ELF-1 (cell line): ENCODE measurements at regions not wholly inside any gene's neighbourhood (a gene's known extent, or its start where the extent isn't known, plus 50 kb on each side); places are given as distances from the start of the nearest gene placed in this dataset.
"Not testable (repeated sequence)": the region's sequence is repeated elsewhere in the genome, so short reads cannot be mapped to it uniquely, and the experiment has no call there.

Experiments used
- DNase-seq: peaks from one replicate; pipeline ENCODE4 v3.0.0-alpha.2; 2016; ENCODE audit warnings: low read depth, low spot score

- no peak for DNase-seq
Observed at GRCh38 chr7:51455948-51456347, 139.3 kb upstream of the COBL start.

GRCh38 chr7:51455513-51455912 lies 138.9 kb upstream of the COBL start:
- DNase-seq: no peak

- no peak for DNase-seq
Observed at GRCh38 chr7:51455086-51455485, 138.5 kb upstream of the COBL start.

- no peak for DNase-seq
Observed at GRCh38 chr7:51452694-51453093, 136.1 kb upstream of the COBL start.

GRCh38 chr7:51451751-51452476 lies 135.3 kb upstream of the COBL start:
- DNase-seq: peak; percentile 72

- DNase-seq: no peak
Observed at GRCh38 chr7:51450541-51450940, 133.9 kb upstream of the COBL start.

- peak; percentile 75 for DNase-seq
Observed at GRCh38 chr7:51446785-51447184, 130.2 kb upstream of the COBL start.

GRCh38 chr7:51446356-51446755 lies 129.7 kb upstream of the COBL start:
- DNase-seq: peak; percentile 85

GRCh38 chr7:51444936-51445335 lies 128.3 kb upstream of the COBL start:
- DNase-seq: no peak

GRCh38 chr7:51430480-51431086 lies 114.0 kb upstream of the COBL start:
- DNase-seq: peak; percentile 64

GRCh38 chr7:51428217-51428887 lies 111.7 kb upstream of the COBL start:
- DNase-seq: peak; percentile 13

GRCh38 chr7:51426163-51426562 lies 109.6 kb upstream of the COBL start:
- peak; percentile 14 for DNase-seq

GRCh38 chr7:51409934-51410333 lies 93.3 kb upstream of the COBL start:
- DNase-seq: not testable (repeated sequence)

- DNase-seq: not testable (repeated sequence)
Observed at GRCh38 chr7:51397608-51398007, 81.0 kb upstream of the COBL start.

GRCh38 chr7:51393003-51393402 lies 76.4 kb upstream of the COBL start:
- not testable (repeated sequence) for DNase-seq

GRCh38 chr7:51389952-51390351 lies 73.3 kb upstream of the COBL start:
- DNase-seq: not testable (repeated sequence)

- DNase-seq: not testable (repeated sequence)
Observed at GRCh38 chr7:51389216-51389812, 72.7 kb upstream of the COBL start.

GRCh38 chr7:51388241-51388640 lies 71.6 kb upstream of the COBL start:
- DNase-seq: not testable (repeated sequence)

GRCh38 chr7:51386806-51387568 lies 70.4 kb upstream of the COBL start:
- not testable (repeated sequence) for DNase-seq

- DNase-seq: not testable (repeated sequence)
Observed at GRCh38 chr7:51386184-51386583, 69.6 kb upstream of the COBL start.

- DNase-seq: not testable (repeated sequence)
Observed at GRCh38 chr7:51382243-51382642, 65.6 kb upstream of the COBL start.
